HG03457 (cell line): ENCODE measurements at regions not wholly inside any gene's neighbourhood (a gene's known extent, or its start where the extent isn't known, plus 50 kb on each side); places are given as distances from the start of the nearest gene placed in this dataset.

Experiments
- ATAC-seq: cut with Tn5 transposase; IDR thresholded peaks from one replicate; pipeline ENCODE4 v1.9.1; 2021; ENCODE audit warnings: moderate number of reproducible peaks; ENCODE audit not compliant: unreplicated experiment

GRCh38 chr13:22218797-22219196 lies 547.9 kb downstream of the FGF9 start:
- no peak for ATAC-seq

DNA sequence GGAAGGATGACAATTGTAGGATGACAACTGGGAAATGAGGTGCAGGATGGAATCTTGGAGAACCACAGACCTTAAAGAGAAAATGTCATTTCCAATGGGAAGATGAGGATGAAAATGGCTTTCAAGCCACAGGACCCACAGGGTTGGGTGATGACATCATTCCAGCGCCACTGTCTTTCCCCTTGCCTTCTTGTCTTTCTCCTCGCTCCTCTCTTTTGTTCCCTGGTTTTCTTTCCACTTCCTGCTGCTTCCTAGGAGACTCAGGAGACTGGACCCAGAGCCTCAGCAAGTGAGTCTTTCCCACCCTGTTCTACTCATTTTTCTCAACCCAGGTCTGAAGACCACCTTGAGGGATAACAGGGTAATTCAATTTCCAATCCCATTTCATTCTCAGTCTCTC lies 548.8 kb downstream of the FGF9 start:
- no peak for ATAC-seq

GRCh38 chr13:22220151-22221135 lies 549.6 kb downstream of the FGF9 start:
- no peak for ATAC-seq

- ATAC-seq: no peak
Measured at GRCh38 chr13:22223411-22223810, 552.5 kb downstream of the FGF9 start.

DNA sequence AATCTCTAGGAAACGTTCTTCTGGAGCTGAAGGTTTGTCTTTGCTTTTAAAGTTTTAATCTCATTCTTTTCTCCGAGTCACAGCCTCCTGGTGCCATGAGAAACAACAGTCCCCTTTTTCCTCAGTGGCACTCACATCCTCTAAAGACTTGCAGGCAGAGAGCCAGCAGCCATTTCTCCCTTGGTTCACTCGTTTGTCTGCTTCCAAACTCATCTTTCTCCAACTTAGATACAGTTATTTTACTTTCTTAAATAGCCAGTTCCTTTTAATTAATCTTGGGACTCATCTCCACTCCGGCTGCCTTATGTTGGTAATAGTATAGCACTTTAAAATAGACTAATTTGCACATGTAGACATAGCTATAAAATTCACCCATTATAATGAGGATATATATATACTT lies 555.2 kb downstream of the FGF9 start:
- ATAC-seq: no peak

- ATAC-seq: no peak
Measured at GRCh38 chr13:22227895-22228294, 557.0 kb downstream of the FGF9 start.

GRCh38 chr13:22229916-22230315 lies 559.0 kb downstream of the FGF9 start:
- ATAC-seq: no peak

- ATAC-seq: no peak
Measured at GRCh38 chr13:22232186-22232585, 561.3 kb downstream of the FGF9 start.

DNA sequence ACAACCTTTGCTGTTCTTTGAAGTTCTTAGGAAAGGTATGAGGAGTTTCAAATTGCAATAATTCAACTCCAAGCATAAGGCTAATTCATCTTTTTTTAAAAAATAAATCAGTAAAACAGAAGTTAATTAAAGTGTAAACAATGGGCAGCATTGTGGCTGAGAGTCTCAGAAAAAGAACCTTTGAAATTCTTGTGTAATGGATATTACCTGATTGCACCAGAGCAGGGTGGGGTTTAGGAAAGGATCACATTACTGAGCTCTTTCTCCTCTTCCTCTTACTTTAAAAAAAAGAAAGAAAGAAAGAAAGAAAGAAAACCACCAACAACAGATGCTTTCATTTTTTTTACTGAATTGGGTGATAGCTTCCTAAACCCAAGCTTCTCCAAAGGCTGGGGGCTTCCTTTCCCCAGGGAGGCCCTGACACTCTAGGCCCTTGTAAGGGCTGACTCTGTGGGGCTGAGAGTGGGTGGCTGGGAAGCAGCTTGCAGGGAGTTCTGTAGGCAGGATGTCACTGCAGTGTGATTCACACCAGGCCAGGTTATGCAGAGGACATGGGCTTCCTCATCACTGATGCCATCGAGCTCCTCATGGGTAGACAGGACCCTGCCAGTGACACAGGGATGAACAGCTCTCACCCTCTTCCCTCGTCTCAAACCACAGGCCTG lies 564.5 kb downstream of the FGF9 start:
- ATAC-seq: no peak

GRCh38 chr13:22235950-22236290 lies 565.0 kb downstream of the FGF9 start:
- ATAC-seq: no peak

- ATAC-seq: no peak
Measured at GRCh38 chr13:22238269-22238668, 567.4 kb downstream of the FGF9 start.

DNA sequence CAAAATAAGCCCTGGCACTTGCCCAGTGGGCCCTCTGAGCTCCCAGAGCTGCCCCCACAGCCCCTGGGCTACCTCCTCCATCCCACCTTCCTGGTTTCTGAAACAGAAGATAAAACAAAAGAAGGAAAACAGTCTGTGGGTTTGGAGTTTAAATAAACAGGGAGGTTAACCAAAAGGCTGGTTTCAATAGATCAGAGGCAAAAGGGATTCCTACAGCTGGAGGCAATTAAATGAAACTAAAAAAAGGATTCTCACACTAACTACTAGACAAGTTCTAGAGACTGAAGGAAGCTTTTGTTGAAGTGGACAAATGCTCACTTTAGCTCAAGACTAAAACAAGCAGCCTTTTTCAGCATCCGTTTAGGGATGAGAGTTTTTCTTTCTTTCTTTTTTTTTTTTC lies 569.8 kb downstream of the FGF9 start:
- no peak for ATAC-seq

GRCh38 chr13:22243469-22244163 lies 572.7 kb downstream of the FGF9 start:
- no peak for ATAC-seq

DNA sequence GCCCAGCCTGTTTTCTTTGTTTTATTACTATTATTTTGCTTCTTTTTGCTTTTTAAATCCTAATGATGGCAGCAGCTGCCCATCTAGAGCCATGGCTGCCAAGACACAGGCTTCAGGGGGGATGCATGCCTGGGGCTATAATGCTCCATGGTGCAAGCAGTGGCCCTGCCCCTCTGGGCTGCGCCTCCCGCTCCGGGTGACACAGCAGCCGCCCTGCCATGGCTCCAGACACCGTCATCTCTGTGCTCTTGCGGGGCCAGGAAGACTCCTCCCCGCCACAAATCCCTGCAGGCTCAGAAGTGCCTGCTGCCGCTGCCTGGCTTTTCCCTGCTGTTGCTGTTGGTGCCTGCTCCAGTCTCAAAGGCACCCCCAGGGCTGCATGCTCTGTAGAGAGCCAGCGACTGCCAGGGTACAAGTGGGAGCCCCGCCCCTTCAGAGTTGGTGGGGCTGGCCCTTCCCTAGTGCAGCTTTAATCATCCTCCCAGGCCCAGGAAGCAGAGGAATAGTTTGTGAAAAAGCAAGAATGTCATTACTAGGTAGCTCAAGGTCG lies 581.5 kb downstream of the FGF9 start:
- no peak for ATAC-seq

GRCh38 chr13:22253107-22253506 lies 582.2 kb downstream of the FGF9 start:
- no peak for ATAC-seq

DNA sequence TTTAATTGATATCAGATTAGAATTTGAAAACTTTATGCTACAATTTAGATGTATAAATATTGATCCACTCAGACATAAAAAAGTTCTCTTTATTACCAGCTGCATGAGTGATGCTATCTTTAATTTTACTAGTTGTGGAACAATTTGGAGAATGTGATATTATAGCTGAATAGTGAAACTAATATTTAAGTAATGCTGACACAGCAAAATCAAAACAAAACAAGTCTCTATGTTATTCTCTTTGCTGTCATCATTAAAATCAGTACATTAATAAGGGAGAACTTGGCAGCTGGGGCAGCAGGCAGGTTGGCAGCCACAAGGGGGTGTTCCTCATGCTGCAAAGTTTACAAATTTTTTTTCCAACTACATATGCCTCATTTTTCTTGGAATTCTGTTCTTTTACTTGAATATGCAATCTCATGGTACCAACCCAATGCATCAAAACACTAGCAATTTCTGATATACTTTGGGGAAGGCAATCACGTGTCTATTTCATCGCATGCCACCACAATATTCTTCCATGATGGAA lies 585.3 kb downstream of the FGF9 start:
- no peak for ATAC-seq

GRCh38 chr13:22262001-22262885 lies 591.4 kb downstream of the FGF9 start:
- ATAC-seq: no peak

GRCh38 chr13:22263185-22263584 lies 592.3 kb downstream of the FGF9 start:
- no peak for ATAC-seq

GRCh38 chr13:22265563-22265962 lies 594.7 kb downstream of the FGF9 start:
- no peak for ATAC-seq

DNA sequence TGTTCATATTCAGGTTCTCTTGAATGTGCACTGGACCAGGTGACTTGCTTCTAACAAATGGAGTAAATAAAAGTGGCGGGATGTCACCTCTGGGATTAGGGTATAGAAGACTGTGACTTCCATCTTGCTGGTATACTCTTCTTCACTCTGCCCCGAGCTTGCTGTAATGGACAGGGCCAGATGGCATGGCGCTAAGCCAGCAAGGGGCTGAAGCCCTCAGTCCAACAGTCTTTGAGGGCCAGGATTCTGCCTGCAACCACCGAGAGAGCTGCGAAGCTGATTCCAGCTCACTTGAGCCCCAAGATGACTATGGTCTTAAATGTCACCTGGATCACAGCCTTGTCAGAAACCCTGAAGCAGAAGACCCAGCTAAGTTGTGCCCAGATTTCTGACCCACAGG lies 600.0 kb downstream of the FGF9 start:
- no peak for ATAC-seq
